Stimulated activated CD8-positive, alpha-beta memory T cell treated with anti-CD3 and anti-CD28 coated beads, Interleukin-7, amount 100 ng/mL, for 4 hours (primary cell): ENCODE measurements at regions not wholly inside any gene's neighbourhood (a gene's known extent, or its start where the extent isn't known, plus 50 kb on each side); places are given as distances from the start of the nearest gene placed in this dataset.

Experiments used
- DNase-seq, 2 donors: peaks; one replicate each; pipeline ENCODE4 v3.0.0-alpha.2; 2020; ENCODE audit warnings: low read depth in 2 of 2

DNA sequence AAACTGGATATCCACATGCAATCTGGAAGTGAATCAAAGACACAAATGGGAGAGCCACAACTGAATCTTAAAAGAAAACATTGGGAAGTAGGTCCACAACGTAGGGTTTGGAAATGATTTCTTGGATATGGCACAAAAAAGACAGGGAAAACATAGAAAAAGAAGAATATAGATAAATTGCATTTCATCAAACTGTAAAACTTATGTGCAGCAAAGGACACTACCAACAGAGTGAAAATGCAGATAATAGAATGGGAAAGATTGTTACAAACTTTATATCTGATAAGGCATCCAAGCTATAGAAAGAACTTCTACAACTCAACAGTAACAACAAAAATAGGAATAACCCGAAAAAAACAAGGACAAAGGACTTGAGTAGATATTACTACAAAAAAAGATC lies 89.6 kb downstream of the ZNF280B start:
- no peak for DNase-seq

DNA sequence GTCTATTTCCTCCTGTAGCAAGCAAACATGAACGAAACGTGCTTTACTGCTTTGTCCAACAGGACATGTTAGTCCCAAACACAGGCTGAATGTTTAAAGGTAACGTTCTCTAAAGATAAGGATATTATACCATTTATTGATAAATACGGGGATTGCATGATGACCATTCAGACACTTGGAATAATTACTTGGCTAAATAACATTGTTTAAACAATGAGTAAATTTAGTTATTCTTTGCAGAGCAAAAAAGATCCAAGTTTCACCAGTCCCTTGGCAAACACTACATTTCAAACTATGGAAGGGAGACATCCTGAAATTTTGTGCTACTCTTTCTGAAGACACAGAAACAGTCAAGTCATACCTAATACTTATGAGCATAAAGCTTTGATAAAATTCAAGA lies 88.0 kb downstream of the ZNF280B start:
- no peak for DNase-seq

DNA sequence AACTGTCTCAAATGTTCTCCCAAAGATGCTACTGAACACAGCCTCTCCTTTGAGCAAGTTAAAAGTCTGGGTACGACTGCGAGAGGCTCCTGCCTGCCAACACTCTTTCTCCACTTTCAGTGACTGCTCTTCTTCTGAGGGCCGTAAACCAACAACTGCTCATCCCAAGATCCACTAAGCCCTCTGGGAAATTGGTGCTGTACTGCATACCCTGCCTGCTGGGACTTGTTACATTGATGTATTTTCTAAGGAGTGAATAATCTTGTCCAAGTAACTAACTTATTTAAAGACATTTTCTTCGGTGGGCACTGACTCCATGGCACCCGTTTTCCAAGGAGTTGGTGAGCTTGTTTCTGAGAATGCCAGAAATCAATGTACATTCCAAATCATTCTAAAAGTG lies 87.2 kb downstream of the ZNF280B start:
- DNase-seq = no peak

DNA sequence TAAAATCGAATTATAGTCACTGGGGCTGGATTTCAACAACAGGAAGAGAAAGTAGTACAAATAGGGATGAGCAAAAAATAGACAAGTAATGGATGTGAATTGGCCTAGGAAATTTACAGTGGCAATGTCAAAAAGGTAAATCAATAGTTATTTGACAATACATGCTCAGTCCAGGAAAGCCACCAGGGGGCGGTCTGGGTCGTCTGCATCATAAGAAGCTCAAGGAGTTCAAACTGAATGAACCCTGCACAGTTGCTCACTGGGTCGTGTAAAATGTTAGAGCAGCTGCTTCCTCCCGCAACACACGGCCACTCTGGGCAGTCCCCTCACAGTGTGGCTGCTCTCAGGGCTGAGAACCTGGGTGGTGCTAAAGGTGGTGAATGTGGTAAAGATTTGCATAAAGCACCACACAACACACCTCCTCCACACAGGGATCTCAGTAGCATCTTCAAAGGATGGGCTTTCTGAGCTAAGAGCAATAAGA lies 85.9 kb downstream of the ZNF280B start:
- peak; percentile 25 to 35 for DNase-seq

DNA sequence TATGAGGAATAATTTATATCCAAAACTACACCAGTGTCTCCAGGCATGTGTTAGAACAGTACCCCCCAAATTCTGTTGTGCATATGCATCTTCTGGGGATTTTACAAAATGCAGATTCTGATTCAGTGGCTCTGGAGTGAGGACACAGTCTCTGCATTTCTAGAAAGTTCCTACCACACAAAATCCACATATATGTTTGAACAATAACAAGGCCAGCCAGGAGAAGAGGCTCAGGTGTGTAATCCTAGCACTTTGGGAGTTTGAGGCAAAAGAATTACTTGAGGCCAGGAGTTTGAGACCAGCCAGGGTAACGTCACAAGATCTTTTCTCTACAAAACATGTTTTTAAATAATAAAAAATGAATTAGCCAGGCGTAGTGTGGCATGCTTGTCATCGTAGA lies 84.9 kb downstream of the ZNF280B start:
- no peak for DNase-seq

DNA sequence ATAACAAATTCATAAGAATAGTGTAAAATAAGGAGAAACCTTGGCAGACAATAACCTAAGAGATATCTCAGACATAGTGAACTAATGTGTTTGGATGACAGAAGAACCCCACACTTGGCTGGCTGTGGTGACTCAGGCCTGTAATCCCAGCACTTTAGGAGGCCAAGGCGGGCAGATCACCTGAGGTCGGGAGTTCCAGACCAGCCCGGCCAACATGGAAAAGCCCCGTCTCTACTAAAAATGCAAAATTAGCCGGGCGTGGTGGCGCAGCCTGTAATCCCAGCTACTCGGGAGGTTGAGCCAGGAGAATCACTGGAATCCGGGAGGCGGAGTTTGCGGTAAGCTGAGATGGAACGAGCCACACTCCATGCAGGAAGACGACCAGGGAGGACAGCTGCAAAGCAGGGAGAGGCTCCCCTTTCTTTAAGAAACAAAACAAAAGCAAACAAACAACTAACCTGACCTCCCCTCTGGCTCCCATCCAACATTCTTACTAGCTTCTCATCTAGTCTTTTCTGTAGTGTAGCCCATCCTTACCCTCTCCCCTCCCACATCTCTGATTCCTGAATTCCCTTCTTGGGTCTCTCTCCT lies 84.2 kb downstream of the ZNF280B start:
- DNase-seq = no peak

DNA sequence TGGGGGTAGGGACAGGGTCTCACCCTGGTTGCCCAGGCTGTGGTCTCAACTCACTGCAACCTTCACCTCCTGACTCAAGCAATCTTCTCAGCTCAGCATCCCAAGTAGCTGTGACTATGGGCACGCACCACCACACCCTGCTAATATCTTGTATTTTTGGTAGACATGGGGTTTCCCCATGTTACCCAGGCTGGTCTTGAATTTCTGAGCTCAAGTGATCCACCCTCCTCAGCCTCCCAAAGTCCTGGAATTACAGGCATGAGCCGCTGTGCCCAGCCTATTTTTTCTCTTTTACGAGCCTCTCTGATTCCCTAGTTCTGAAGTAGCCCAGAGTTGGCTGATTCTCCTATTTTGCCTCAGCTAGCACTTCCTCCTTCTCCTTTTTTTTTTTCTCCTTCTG lies 83.6 kb downstream of the ZNF280B start:
- no peak for DNase-seq

DNA sequence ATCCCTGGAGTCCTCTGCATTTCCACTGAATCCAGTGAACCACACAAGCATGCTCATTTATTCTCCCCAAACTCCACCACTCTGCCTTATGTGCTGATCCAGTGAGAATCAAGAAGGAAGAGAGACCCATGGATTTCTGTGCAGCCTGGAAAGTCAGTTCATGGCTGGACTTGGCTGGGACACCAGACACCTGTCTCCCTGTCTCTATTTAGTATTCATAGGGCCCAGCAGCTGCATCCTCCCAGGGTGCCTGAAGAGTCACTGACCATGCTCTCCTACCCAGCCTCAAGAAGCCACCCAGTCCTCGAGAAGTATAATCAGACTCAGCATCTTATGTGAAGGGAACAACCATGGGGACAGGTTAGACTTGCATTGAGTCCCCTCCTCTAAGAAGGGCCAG lies 83.2 kb downstream of the ZNF280B start:
- no peak for DNase-seq

DNA sequence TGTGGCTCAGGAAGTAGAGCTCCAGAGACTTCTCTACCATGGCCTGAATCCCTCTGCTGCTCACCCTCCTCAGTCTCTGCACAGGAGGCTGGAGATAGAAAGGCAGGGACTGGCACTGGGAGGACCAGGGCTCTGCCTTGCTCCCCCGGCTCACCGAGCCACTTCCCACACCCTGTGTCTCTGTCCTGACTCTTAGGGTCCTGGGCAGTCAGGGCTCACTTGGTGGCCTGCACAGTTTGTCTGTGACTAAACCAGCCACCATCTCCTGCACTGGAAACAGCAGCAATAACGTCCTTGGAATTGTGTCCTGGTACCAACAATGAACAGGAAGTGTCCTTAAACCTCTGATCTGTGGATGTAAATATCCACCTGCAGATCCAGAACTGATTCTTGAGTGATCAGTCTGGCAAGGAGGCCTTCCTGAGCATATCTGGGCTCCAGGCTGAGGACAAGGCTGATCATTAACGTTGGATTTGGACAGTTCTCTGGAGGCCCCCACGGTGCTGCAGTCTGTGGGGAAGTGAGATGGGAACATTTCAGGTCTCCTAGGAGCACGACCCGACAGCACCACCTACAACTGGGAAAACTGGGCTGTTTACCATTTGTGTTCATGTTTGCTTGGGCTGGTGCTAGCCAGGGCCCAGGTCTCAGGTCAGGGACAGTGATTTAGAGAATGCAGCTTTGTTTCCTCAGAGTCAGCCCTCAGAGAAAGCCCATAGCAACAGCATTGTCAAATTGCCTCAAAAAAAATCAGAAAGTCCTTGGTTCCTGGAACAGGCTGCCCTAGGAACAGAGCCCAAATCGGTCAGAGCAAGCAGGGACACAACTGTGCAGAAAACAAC lies 82.5 kb downstream of the ZNF280B start:
- DNase-seq = no peak

DNA sequence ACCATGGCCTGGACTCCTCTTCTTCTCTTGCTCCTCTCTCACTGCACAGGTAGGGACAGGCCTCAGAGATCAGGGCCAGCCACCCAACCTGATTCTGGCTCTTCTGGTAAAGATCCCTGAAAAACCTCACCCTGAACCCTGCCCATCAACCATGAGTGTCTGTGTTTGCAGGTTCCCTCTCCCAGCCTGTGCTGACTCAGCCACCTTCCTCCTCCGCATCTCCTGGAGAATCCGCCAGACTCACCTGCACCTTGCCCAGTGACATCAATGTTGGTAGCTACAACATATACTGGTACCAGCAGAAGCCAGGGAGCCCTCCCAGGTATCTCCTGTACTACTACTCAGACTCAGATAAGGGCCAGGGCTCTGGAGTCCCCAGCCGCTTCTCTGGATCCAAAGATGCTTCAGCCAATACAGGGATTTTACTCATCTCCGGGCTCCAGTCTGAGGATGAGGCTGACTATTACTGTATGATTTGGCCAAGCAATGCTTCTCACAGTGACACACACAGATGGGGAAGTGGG lies 80.9 kb downstream of the ZNF280B start:
- DNase-seq = no peak

DNA sequence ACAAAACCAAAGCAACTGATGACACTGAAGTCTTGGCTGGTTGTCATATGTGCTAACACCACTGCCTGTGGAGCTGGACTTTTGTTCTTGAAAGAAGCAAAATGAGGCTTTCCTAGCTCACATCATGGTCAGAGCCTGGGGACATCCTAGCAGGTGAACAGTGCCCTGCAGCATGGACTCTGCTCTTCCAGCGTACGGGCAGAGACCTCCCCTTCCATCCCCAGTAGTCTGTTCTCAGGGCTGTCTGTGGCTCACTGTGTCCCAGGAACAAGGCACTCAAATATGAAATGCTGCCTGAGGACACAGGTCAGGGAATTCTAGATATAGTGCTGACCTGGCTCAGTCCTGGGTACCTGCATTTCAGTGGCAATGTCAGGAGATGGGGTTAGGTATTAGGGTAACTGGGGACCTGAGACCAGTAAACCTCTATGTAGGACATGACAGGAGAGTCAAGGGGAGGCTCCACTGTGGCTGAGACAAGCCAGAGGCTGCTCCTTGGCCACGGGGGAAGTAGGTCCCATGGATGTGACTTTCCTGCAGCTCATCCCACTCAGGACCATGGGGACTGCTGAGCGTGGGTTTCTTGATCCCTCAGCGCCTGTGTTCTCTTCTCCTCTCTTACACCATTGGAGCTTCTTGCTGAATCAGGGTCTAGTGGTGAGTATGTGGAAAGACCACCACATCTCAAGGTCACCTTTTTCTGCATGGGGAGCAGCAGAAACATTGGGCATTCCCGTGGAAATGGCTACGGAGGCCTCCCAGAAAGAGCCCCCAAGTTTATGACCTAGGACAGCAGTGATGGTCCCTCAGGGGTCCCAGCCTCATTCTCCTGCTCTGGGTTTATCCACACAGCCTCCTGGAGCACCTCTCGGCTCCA lies 80.1 kb downstream of the ZNF280B start:
- DNase-seq = no peak

DNA sequence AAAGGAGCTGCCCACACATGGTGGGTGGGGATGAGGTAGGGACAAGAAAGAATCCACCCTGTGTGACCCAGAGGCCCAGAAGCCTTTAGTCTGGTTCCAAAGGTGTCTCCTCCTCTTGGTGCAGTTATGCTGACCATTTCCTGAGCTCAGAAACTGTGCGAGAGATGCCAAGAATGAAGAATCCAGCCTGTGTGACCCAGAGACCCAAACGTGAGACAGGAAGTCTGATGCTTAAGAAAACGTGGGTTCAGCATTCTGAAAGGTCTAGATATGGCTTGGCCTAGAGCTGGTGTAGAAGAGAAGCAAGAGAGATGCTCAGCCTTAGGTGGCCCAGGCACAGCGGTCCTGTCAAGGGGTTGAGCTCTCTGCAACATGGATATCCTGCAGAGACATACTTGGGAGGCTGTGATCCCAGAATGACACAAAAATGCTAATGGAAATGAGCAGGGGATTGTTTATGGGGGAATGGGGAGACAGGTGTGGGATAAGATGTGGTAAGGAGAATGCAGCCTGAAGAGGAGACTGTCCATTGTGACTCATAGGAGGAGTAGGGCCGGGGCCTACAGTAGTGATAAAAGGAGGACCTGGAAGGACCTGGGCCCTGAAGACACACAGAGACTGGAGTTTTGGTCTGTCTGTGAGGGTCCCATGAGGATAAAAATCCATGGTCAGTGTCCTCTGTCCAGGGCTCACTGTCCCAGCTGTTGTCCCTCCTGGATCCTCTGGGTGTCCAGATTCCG lies 79.0 kb downstream of the ZNF280B start:
- DNase-seq = no peak

DNA sequence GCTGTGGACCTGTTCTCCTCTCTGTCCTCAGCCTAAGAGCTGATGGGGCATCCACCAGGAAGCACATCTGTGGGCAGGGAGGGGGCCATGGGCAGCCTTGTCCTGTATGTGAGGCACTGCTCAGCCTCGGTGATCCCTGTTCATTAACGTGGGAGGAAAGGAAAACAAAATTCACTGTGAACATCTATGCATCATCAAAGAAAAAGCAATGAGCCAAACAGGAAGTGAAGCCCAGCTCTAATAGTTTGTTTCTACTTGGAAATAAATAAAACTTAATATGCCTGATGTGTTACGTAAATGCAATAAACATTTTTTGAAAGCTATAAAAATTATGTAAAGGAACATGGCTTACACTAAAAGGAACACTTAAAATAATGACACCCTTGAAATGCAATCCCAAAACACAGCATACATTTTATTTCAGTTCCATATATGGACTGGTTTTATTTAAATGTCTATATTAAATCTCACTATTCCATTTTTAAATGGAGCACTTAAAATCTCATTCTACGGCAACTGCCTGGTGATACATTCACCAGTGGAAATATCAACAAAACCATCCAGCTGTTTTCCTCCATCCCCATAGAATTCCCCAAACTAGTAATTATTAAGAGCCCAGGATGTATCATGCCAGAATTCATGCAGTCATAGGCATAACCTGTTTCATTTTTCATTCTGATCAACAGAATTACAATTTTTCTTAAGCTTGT lies 78.3 kb downstream of the ZNF280B start:
- no peak for DNase-seq

DNA sequence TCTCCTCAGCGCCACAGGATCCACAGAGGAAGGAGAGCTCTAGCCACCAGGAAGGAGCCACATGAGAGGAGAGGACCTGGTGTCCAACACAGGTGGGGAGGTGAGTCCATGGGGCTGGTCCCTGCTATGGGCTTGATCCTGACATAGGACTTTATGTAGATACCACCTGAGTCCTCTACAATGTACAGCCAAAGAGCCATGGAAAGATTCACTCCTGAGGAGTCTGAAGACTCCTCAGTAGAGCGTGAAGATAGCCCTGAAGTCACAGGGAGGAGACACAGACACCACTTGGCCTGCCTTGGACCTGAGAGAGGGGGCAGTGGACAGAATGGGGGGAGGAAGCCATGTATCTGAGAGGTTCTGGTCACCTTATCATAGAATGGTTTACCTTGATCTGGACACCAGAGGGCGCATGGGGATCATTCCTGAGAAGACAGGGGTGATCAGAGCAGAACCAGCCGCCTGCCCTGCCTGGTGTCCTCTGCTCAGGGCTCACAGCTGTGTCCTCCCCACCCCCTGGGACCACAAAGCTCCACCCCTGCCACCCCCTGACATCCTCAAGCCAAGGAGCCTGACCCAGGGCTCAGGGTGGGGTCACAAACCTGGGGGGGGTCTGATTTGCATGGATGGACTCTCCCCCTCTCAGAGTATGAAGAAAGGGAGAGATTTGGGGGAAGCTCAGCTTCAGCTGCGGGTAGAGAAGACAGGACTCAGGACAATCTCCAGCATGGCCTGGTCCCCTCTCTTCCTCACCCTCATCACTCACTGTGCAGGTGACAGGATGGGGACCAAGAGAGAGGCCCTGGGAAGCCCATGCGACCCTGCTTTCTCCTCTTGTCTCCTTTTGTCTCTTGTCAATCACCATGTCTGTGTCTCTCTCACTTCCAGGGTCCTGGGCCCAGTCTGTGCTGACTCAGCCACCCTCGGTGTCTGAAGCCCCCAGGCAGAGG lies 77.0 kb downstream of the ZNF280B start:
- DNase-seq = peak in 1 of 2 donors; percentile 23

DNA sequence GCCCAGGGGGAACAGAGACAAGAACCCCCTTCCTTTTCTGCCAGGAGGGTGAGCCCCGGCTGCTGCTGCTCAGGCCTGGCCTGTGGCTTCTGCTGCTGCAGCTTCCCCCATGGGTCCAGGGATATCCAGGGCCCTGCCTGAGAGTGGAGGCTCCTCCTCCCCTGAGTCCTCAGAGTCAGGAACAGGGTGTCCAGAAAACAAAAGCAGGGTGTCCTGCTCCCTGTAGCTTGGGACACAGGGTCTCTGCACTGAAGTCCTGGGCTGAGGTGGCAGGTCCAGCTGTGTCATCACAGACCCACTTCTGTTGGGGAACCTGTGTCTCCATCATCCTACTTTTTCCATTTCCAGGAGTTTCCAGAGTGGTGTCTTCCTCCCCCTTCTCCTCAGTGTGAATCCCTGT lies 76.1 kb downstream of the ZNF280B start:
- DNase-seq = no peak

DNA sequence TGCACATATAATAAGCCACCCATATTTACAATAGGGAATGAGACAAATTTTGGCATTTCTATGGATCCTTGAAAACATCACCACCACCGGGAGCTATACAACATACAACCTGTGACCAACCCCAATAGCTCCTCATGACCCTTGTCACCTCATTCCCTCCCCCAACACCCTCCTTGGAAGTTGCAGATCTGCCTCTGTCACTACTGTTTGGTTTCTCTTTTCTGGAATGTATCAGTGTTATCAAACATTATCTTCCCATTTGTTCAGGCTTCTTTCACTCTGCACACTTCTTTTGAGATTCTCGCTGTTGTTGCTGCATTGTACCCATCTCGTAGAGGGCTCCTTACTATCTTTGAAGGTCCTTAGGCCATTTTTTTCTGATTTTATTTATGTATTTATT lies 75.6 kb downstream of the ZNF280B start:
- no peak for DNase-seq

DNA sequence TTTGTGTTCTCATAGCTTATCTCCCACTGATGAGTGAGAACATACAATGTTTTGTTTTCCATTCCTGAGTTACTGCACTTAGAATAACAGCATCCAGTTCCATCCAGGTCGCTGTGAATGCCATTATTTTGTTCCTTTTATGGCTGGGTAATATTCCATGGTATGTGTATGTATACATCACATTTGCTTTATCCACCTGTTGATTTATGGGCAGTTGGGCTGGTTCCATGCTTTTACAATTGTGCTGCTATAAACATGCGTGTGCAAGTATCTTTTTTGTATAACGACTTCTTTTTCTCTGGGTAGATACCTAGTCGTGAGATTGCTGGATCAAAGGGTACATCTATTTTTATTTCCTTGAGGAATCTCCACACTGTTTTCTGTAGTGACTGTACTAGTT lies 74.8 kb downstream of the ZNF280B start:
- no peak for DNase-seq
